ENCODE measurements at regions not wholly inside any gene's neighbourhood (a gene's known extent, or its start where the extent isn't known, plus 50 kb on each side); places are given as distances from the start of the nearest gene placed in this dataset.

DNA sequence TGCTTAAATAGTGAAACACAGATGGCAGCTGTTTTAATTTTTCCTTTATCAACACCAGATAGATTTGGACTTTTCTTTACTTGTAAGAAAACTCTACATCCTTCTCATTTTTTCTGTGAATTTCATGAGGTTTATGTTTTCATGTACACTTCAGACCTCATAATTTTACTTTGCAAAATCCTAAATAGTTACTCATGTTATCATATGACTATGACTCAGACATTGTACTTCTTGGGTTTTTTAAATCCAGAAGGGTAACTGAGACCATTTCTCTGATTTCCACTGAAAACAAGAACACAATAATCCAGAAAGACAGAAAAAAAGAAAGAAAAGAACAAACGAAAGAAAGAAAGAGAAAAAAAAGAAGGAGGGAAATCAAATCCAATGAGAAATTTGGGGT is 1021.6 kb downstream of the NCAM2 start:
- in situ Hi-C loops (cut with MboI) (no loop called here), intact Hi-C loops (cut with micrococcal nuclease; ENCODE audit: unreplicated experiment) (no loop called here)
- Histone ChIP-seq H4K20me1 (ENCODE audit: control insufficient read depth, insufficient read depth) (no peaks in the 10 kb centered on the region), H3K27ac (ENCODE audit: control insufficient read depth, insufficient read depth) (no peak overlapping the region), H3K36me3 (ENCODE audit: control insufficient read depth in 2 of 2, insufficient read depth in 2 of 2, low read length in 1 of 2) (no peaks in the 10 kb centered on the region), H3K79me2 (ENCODE audit: control insufficient read depth, insufficient read depth, low read length) (no peaks in the 10 kb centered on the region), H3K4me1 (ENCODE audit: control insufficient read depth, insufficient read depth, low read length) (no peaks in the 10 kb centered on the region), H2AFZ (ENCODE audit: control insufficient read depth, low read depth, low read length) (no peak overlapping the region), H3K4me2 (ENCODE audit: control insufficient read depth, insufficient read depth) (no peak overlapping the region), H3K4me3 (no peak overlapping the region), H3K9me3 (replicated peaks; ENCODE audit: control insufficient read depth, insufficient read depth, low read length) (no peaks in the 10 kb centered on the region; the same call in 2 of the 3 replicates), H3K27me3 (replicated peaks in 1 of 2; ENCODE audit: control insufficient read depth in 2 of 2, insufficient read depth in 2 of 2, low read length in 1 of 2) (no peaks in the 10 kb centered on the region), H3K9ac (ENCODE audit: control insufficient read depth, insufficient read depth, low read length) (no peak overlapping the region)
- ChIA-PET POLR2A (no interaction called here), RAD21 (ENCODE audit: unreplicated experiment) (no interaction called here), CTCF (no interaction called here), SMC1A (ENCODE audit: uncharacterized antibody, unreplicated experiment) (no interaction called here)
- FAIRE-seq (no peak), DNase-seq (ENCODE audit: low read depth, low spot score) (no peak), ATAC-seq (no peak)
- 0% methylated on average over 1 of the region's 1 CpG for WGBS (ENCODE audit: insufficient coverage, insufficient replicate concordance, low lambda C conversion rate, missing lambda C conversion rate)
- no TSS peak for BruUV-seq (replicated peaks)
- TF ChIP-seq, protein P1, sequence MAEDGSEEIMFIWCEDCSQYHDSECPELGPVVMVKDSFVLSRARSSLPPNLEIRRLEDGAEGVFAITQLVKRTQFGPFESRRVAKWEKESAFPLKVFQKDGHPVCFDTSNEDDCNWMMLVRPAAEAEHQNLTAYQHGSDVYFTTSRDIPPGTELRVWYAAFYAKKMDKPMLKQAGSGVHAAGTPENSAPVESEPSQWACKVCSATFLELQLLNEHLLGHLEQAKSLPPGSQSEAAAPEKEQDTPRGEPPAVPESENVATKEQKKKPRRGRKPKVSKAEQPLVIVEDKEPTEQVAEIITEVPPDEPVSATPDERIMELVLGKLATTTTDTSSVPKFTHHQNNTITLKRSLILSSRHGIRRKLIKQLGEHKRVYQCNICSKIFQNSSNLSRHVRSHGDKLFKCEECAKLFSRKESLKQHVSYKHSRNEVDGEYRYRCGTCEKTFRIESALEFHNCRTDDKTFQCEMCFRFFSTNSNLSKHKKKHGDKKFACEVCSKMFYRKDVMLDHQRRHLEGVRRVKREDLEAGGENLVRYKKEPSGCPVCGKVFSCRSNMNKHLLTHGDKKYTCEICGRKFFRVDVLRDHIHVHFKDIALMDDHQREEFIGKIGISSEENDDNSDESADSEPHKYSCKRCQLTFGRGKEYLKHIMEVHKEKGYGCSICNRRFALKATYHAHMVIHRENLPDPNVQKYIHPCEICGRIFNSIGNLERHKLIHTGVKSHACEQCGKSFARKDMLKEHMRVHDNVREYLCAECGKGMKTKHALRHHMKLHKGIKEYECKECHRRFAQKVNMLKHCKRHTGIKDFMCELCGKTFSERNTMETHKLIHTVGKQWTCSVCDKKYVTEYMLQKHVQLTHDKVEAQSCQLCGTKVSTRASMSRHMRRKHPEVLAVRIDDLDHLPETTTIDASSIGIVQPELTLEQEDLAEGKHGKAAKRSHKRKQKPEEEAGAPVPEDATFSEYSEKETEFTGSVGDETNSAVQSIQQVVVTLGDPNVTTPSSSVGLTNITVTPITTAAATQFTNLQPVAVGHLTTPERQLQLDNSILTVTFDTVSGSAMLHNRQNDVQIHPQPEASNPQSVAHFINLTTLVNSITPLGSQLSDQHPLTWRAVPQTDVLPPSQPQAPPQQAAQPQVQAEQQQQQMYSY (CRISPR knock-in tag; IDR thresholded peaks at IDR 0.05): no peak
- TF ChIP-seq BMI1 (IDR thresholded peaks at IDR 0.05; ENCODE audit: borderline replicate concordance): no peak
- TF ChIP-seq SIN3A (IDR thresholded peaks at IDR 0.05; ENCODE audit: low read depth, low read length): no peak
- no peak for TF ChIP-seq BCL11A (IDR thresholded peaks at IDR 0.05; ENCODE audit: low read depth, low read length)
- TF ChIP-seq RB1 (IDR thresholded peaks at IDR 0.05; ENCODE audit: borderline replicate concordance): no peak
- no peak for TF ChIP-seq NFYB (IDR thresholded peaks at IDR 0.05; ENCODE audit: insufficient read depth, low read depth, low read length)
- no peak for TF ChIP-seq ZNF384 (IDR thresholded peaks at IDR 0.05; ENCODE audit: borderline replicate concordance, low read depth, low read length)
- TF ChIP-seq, protein P2, sequence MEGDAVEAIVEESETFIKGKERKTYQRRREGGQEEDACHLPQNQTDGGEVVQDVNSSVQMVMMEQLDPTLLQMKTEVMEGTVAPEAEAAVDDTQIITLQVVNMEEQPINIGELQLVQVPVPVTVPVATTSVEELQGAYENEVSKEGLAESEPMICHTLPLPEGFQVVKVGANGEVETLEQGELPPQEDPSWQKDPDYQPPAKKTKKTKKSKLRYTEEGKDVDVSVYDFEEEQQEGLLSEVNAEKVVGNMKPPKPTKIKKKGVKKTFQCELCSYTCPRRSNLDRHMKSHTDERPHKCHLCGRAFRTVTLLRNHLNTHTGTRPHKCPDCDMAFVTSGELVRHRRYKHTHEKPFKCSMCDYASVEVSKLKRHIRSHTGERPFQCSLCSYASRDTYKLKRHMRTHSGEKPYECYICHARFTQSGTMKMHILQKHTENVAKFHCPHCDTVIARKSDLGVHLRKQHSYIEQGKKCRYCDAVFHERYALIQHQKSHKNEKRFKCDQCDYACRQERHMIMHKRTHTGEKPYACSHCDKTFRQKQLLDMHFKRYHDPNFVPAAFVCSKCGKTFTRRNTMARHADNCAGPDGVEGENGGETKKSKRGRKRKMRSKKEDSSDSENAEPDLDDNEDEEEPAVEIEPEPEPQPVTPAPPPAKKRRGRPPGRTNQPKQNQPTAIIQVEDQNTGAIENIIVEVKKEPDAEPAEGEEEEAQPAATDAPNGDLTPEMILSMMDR (IDR thresholded peaks at IDR 0.05 in 2 of 3, conservative IDR thresholded peaks at IDR 0.05 in 1 of 3; ENCODE audit: control insufficient read depth in 2 of 3, extremely low read depth in 1 of 3, insufficient read depth in 1 of 3, low read depth in 3 of 3, low read length in 3 of 3): no peak
- TF ChIP-seq, protein P3, sequence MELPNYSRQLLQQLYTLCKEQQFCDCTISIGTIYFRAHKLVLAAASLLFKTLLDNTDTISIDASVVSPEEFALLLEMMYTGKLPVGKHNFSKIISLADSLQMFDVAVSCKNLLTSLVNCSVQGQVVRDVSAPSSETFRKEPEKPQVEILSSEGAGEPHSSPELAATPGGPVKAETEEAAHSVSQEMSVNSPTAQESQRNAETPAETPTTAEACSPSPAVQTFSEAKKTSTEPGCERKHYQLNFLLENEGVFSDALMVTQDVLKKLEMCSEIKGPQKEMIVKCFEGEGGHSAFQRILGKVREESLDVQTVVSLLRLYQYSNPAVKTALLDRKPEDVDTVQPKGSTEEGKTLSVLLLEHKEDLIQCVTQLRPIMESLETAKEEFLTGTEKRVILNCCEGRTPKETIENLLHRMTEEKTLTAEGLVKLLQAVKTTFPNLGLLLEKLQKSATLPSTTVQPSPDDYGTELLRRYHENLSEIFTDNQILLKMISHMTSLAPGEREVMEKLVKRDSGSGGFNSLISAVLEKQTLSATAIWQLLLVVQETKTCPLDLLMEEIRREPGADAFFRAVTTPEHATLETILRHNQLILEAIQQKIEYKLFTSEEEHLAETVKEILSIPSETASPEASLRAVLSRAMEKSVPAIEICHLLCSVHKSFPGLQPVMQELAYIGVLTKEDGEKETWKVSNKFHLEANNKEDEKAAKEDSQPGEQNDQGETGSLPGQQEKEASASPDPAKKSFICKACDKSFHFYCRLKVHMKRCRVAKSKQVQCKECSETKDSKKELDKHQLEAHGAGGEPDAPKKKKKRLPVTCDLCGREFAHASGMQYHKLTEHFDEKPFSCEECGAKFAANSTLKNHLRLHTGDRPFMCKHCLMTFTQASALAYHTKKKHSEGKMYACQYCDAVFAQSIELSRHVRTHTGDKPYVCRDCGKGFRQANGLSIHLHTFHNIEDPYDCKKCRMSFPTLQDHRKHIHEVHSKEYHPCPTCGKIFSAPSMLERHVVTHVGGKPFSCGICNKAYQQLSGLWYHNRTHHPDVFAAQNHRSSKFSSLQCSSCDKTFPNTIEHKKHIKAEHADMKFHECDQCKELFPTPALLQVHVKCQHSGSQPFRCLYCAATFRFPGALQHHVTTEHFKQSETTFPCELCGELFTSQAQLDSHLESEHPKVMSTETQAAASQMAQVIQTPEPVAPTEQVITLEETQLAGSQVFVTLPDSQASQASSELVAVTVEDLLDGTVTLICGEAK (IDR thresholded peaks at IDR 0.05; ENCODE audit: borderline replicate concordance): no peak
- TF ChIP-seq SMARCA5 (IDR thresholded peaks at IDR 0.05): no peak
- TF ChIP-seq STAT1 (conservative IDR thresholded peaks at IDR 0.05): no peak
